T-helper 1 cell treated with Interleukin-12 subunit alpha and Interleukin-12 subunit beta and Interleukin-4 antibody, amounts not matched to agents 30 μg/mL and 1 μg/mL, for 36 hours (primary cell): ENCODE measurements at regions not wholly inside any gene's neighbourhood (a gene's known extent, or its start where the extent isn't known, plus 50 kb on each side); places are given as distances from the start of the nearest gene placed in this dataset.
"Not testable (repeated sequence)": the region's sequence is repeated elsewhere in the genome, so short reads cannot be mapped to it uniquely, and the experiment has no call there.

ENCODE experiments used
- H3K27ac Mint-ChIP-seq: one replicate; pipeline ENCODE4 v1.8.0; 2021; ENCODE audit warnings: mild to moderate bottlenecking, mixed read lengths
- H3K27me3 Mint-ChIP-seq: one replicate; pipeline ENCODE4 v1.8.0; 2021; ENCODE audit warnings: low read depth, mixed read lengths
- H3K36me3 Mint-ChIP-seq: one replicate; pipeline ENCODE4 v1.8.0; 2021; ENCODE audit warnings: low read depth, mixed read lengths
- H3K4me1 Mint-ChIP-seq: one replicate; pipeline ENCODE4 v1.8.0; 2021; ENCODE audit warnings: low read depth, mixed read lengths
- H3K4me3 Mint-ChIP-seq: one replicate; pipeline ENCODE4 v1.8.0; 2021; ENCODE audit warnings: mild to moderate bottlenecking, moderate library complexity, mixed read lengths
- H3K9me3 Mint-ChIP-seq: one replicate; pipeline ENCODE4 v1.8.0; 2021; ENCODE audit warnings: mixed read lengths

GRCh38 chr5:99586878-99587277 is 658.1 kb upstream of the CHD1 start:
- Mint-ChIP-seq H3K9me3 (no peaks in the 10 kb centered on the region), H3K36me3 (no peaks in the 10 kb centered on the region), H3K4me1 (no peaks in the 10 kb centered on the region), H3K27ac (no peak overlapping the region), H3K27me3 (no peaks in the 10 kb centered on the region), H3K4me3 (no peak overlapping the region)

GRCh38 chr5:99581204-99581603 is 652.4 kb upstream of the CHD1 start:
- H3K9me3 Mint-ChIP-seq, H3K4me3 Mint-ChIP-seq, H3K27ac Mint-ChIP-seq, H3K36me3 Mint-ChIP-seq, H3K27me3 Mint-ChIP-seq, H3K4me1 Mint-ChIP-seq: not testable (repeated sequence)

GRCh38 chr5:99562937-99563627 is 634.3 kb upstream of the CHD1 start:
- not testable (repeated sequence) for H3K27me3 Mint-ChIP-seq, H3K27ac Mint-ChIP-seq, H3K36me3 Mint-ChIP-seq, H3K4me1 Mint-ChIP-seq, H3K4me3 Mint-ChIP-seq, H3K9me3 Mint-ChIP-seq

GRCh38 chr5:99553211-99553810 is 624.5 kb upstream of the CHD1 start:
- Mint-ChIP-seq H3K36me3 (no peaks in the 10 kb centered on the region), H3K4me1 (no peaks in the 10 kb centered on the region), H3K9me3 (no peaks in the 10 kb centered on the region), H3K4me3 (no peak overlapping the region), H3K27ac (no peak overlapping the region), H3K27me3 (no peaks in the 10 kb centered on the region)

GRCh38 chr5:99544356-99544755 is 615.5 kb upstream of the CHD1 start:
- Mint-ChIP-seq H3K27me3 (no peaks in the 10 kb centered on the region), H3K4me1 (no peaks in the 10 kb centered on the region), H3K4me3 (no peak overlapping the region), H3K27ac (no peak overlapping the region), H3K9me3 (no peaks in the 10 kb centered on the region), H3K36me3 (no peaks in the 10 kb centered on the region)

GRCh38 chr5:99543841-99544240 is 615.0 kb upstream of the CHD1 start:
- no peaks in the 10 kb centered on the region for H3K27me3 Mint-ChIP-seq
- no peaks in the 10 kb centered on the region for H3K4me1 Mint-ChIP-seq
- H3K4me3 Mint-ChIP-seq = no peak overlapping the region
- no peak overlapping the region for H3K27ac Mint-ChIP-seq
- H3K9me3 Mint-ChIP-seq = no peaks in the 10 kb centered on the region
- no peaks in the 10 kb centered on the region for H3K36me3 Mint-ChIP-seq

GRCh38 chr5:99534241-99534640 is 605.4 kb upstream of the CHD1 start:
- H3K4me1 Mint-ChIP-seq, H3K27ac Mint-ChIP-seq, H3K9me3 Mint-ChIP-seq, H3K27me3 Mint-ChIP-seq, H3K4me3 Mint-ChIP-seq, H3K36me3 Mint-ChIP-seq: not testable (repeated sequence)

- not testable (repeated sequence) for H3K4me3 Mint-ChIP-seq, H3K27ac Mint-ChIP-seq, H3K36me3 Mint-ChIP-seq, H3K27me3 Mint-ChIP-seq, H3K9me3 Mint-ChIP-seq, H3K4me1 Mint-ChIP-seq
These were observed 592.9 kb upstream of the CHD1 start for GRCh38 chr5:99521666-99522065.

- not testable (repeated sequence) for H3K4me3 Mint-ChIP-seq, H3K4me1 Mint-ChIP-seq, H3K36me3 Mint-ChIP-seq, H3K27ac Mint-ChIP-seq, H3K9me3 Mint-ChIP-seq, H3K27me3 Mint-ChIP-seq
These were observed 587.2 kb upstream of the CHD1 start for GRCh38 chr5:99515864-99516490.

GRCh38 chr5:99510237-99510866 is 581.5 kb upstream of the CHD1 start:
- not testable (repeated sequence) for H3K36me3 Mint-ChIP-seq, H3K27me3 Mint-ChIP-seq, H3K4me3 Mint-ChIP-seq, H3K4me1 Mint-ChIP-seq, H3K27ac Mint-ChIP-seq, H3K9me3 Mint-ChIP-seq

- H3K27ac Mint-ChIP-seq, H3K36me3 Mint-ChIP-seq, H3K4me1 Mint-ChIP-seq, H3K9me3 Mint-ChIP-seq, H3K27me3 Mint-ChIP-seq, H3K4me3 Mint-ChIP-seq: not testable (repeated sequence)
These were observed 580.3 kb upstream of the CHD1 start for GRCh38 chr5:99509064-99509463.

- H3K4me3 Mint-ChIP-seq, H3K4me1 Mint-ChIP-seq, H3K27me3 Mint-ChIP-seq, H3K27ac Mint-ChIP-seq, H3K36me3 Mint-ChIP-seq, H3K9me3 Mint-ChIP-seq: not testable (repeated sequence)
These were observed 566.6 kb upstream of the CHD1 start for GRCh38 chr5:99495456-99495855.

- H3K4me1 Mint-ChIP-seq, H3K4me3 Mint-ChIP-seq, H3K27me3 Mint-ChIP-seq, H3K36me3 Mint-ChIP-seq, H3K27ac Mint-ChIP-seq, H3K9me3 Mint-ChIP-seq: not testable (repeated sequence)
These were observed 549.6 kb upstream of the CHD1 start for GRCh38 chr5:99478450-99478849.

GRCh38 chr5:99473328-99473727 is 544.5 kb upstream of the CHD1 start:
- H3K4me1 Mint-ChIP-seq, H3K4me3 Mint-ChIP-seq, H3K27me3 Mint-ChIP-seq, H3K27ac Mint-ChIP-seq, H3K9me3 Mint-ChIP-seq, H3K36me3 Mint-ChIP-seq: not testable (repeated sequence)

GRCh38 chr5:99471726-99472125 is 542.9 kb upstream of the CHD1 start:
- H3K4me3 Mint-ChIP-seq, H3K27me3 Mint-ChIP-seq, H3K9me3 Mint-ChIP-seq, H3K4me1 Mint-ChIP-seq, H3K27ac Mint-ChIP-seq, H3K36me3 Mint-ChIP-seq: not testable (repeated sequence)
